Trophoblast cell (in vitro differentiated cells and primary cell): ENCODE measurements at regions not wholly inside any gene's neighbourhood (a gene's known extent, or its start where the extent isn't known, plus 50 kb on each side); places are given as distances from the start of the nearest gene placed in this dataset.

ENCODE experiments used
- DNase-seq, 2 donors: peaks; one replicate each; pipeline ENCODE4 v3.0.0-alpha.2; 2016
- H2AFZ ChIP-seq: 2 replicates; pipeline ENCODE4 v1.6.1; 2013; ENCODE audit warnings: low read length, moderate library complexity, mild to moderate bottlenecking; ENCODE audit not compliant: insufficient read depth, poor library complexity
- H2AK5ac ChIP-seq: 2 replicates; pipeline ENCODE4 v1.6.1; 2013; ENCODE audit warnings: mild to moderate bottlenecking, low read length
- H2BK120ac ChIP-seq: 2 replicates; pipeline ENCODE4 v1.6.1; 2013; ENCODE audit warnings: low read length, mild to moderate bottlenecking, moderate library complexity; ENCODE audit not compliant: insufficient read depth, poor library complexity
- H2BK12ac ChIP-seq: 2 replicates; pipeline ENCODE4 v1.6.1; 2013; ENCODE audit warnings: mild to moderate bottlenecking, low read length, moderate library complexity
- H2BK5ac ChIP-seq: 2 replicates; pipeline ENCODE4 v1.6.1; 2013; ENCODE audit warnings: low read length, low read depth, moderate library complexity, mild to moderate bottlenecking; ENCODE audit not compliant: poor library complexity
- H3K14ac ChIP-seq: 2 replicates; pipeline ENCODE4 v1.6.1; 2013; ENCODE audit warnings: mild to moderate bottlenecking, low read length
- H3K18ac ChIP-seq: 2 replicates; pipeline ENCODE4 v1.6.1; 2013; ENCODE audit warnings: mild to moderate bottlenecking, low read length
- H3K23ac ChIP-seq: 2 replicates; pipeline ENCODE4 v1.6.1; 2013; ENCODE audit warnings: low read length
- H3K27ac ChIP-seq: 2 replicates; pipeline ENCODE4 v1.5.1; 2013; ENCODE audit warnings: low read depth, mild to moderate bottlenecking, inconsistent platforms, low read length, moderate library complexity
- H3K27me3 ChIP-seq: 2 replicates; pipeline ENCODE4 v1.6.1; 2013; ENCODE audit warnings: inconsistent platforms, mild to moderate bottlenecking, low read length, moderate library complexity; ENCODE audit not compliant: insufficient read depth
- H3K36me3 ChIP-seq, 2 experiments: 1 replicate in 1 of 2; 2 replicates in 1 of 2; pipeline ENCODE4 v1.6.1; 2013; ENCODE audit warnings: low read length in 2 of 2, mild to moderate bottlenecking in 2 of 2, moderate library complexity in 1 of 2; ENCODE audit not compliant: insufficient read depth in 2 of 2, control insufficient read depth in 1 of 2
- H3K4ac ChIP-seq: 2 replicates; pipeline ENCODE4 v1.6.1; 2013; ENCODE audit warnings: low read depth, mild to moderate bottlenecking, low read length, moderate library complexity
- H3K4me1 ChIP-seq, 2 experiments: 1 replicate in 1 of 2; 2 replicates in 1 of 2; pipeline ENCODE4 v1.6.1; 2013; ENCODE audit warnings: low read length in 2 of 2, mild to moderate bottlenecking in 2 of 2, moderate library complexity in 1 of 2; ENCODE audit not compliant: insufficient read depth in 2 of 2, control insufficient read depth in 1 of 2
- H3K4me2 ChIP-seq: 2 replicates; pipeline ENCODE4 v1.6.1; 2013; ENCODE audit warnings: inconsistent platforms, mild to moderate bottlenecking, low read length, moderate library complexity
- H3K4me3 ChIP-seq: 2 replicates; pipeline ENCODE4 v1.5.1; 2013; ENCODE audit warnings: mild to moderate bottlenecking, low read depth, low read length, inconsistent platforms
- H3K79me1 ChIP-seq: one replicate; pipeline ENCODE4 v1.6.1; 2013; ENCODE audit warnings: low read length
- H3K79me2 ChIP-seq: 2 replicates; pipeline ENCODE4 v1.6.1; 2013; ENCODE audit warnings: low read length, mild to moderate bottlenecking; ENCODE audit not compliant: control insufficient read depth, insufficient read depth, poor library complexity
- H3K9ac ChIP-seq: 2 replicates; pipeline ENCODE4 v1.6.1; 2013; ENCODE audit warnings: mild to moderate bottlenecking, low read length
- H3K9me3 ChIP-seq: 2 replicates; pipeline ENCODE4 v1.6.1; 2013; ENCODE audit warnings: low read depth, mild to moderate bottlenecking, control low read depth, inconsistent platforms, low read length; ENCODE audit not compliant: insufficient read depth
- H4K12ac ChIP-seq: 2 replicates; pipeline ENCODE4 v1.6.1; 2013; ENCODE audit warnings: low read depth, mild to moderate bottlenecking, low read length, moderate library complexity
- H4K8ac ChIP-seq: 2 replicates; pipeline ENCODE4 v1.6.1; 2013; ENCODE audit warnings: low read depth, mild to moderate bottlenecking, low read length, moderate library complexity
- H4K91ac ChIP-seq: one replicate; pipeline ENCODE4 v1.6.1; 2013; ENCODE audit warnings: low read depth, mild to moderate bottlenecking, low read length, moderate library complexity
- WGBS: extraction: QIAGEN DNeasy Blood & Tissue Kit; methylation state at CpG from one replicate; pipeline ENCODE4 v1.1.7; 2013; ENCODE audit warnings: missing lambda C conversion rate; ENCODE audit not compliant: insufficient read length, insufficient coverage; ENCODE audit errors: extremely low coverage; 5-methylcytosine and 5-hydroxymethylcytosine counted together

DNA sequence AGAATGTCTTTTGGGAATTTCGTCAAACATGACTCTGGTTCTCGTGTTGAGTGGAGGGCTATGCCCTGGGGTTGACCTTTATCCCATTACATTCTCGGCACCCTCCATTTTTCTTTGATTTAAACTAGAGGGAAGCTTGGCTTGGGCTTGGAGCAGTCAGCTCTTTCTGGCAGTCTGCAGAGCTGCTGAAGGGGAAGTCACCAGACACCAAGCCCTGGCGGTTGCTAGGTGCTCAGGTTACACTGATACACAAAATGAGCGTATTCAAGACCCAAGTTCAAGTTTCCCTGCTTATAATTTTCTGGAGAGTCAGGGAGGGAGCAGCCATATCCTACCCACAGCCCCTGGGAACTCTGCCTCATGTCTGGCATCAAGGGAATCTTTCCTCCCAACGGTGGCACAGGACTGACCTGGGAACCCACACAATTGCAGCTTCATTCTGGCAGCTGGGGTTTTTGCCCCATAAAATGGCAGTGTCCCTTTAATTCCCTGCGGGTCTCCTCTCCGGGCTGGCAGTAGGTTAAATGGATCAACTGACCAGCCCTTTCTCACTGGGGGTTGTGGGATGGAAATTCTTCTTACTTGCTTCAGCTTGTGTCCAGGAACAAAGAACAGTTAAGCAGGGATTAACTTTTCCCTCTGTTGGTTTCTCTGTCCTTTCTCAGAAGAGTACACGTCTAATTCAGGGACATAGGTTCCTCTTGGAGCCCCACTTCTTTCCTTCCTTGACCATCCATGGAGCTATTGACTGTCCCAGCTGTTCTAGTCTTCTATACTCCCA, 110.0 kb upstream of the DLG1 start:
- Histone ChIP-seq H3K27me3 (no peaks in the 10 kb centered on the region), H3K79me1 (no peaks in the 10 kb centered on the region), H3K27ac (no peak overlapping the region), H3K23ac (no peak overlapping the region), H4K12ac (no peak overlapping the region), H3K4me1 (no peaks in the 10 kb centered on the region), H4K91ac (no peak overlapping the region), H3K4ac (no peak overlapping the region), H2BK12ac (no peak overlapping the region), H2BK5ac (no peak overlapping the region), H3K14ac (no peak overlapping the region), H3K18ac (no peak overlapping the region), H3K9ac (no peak overlapping the region), H3K79me2 (no peaks in the 10 kb centered on the region), H3K36me3 (no peaks in the 10 kb centered on the region), H4K8ac (no peak overlapping the region), H2BK120ac (no peak overlapping the region), H2AFZ (no peak overlapping the region), H3K9me3 (peaks cover 9% of the 10 kb centered on the region), H2AK5ac (no peak overlapping the region), H3K4me2 (no peak overlapping the region), H3K4me3 (no peak overlapping the region)
- DNase-seq = no peak
- WGBS = no CpG with 5 or more reads among the region's 9 CpGs

DNA sequence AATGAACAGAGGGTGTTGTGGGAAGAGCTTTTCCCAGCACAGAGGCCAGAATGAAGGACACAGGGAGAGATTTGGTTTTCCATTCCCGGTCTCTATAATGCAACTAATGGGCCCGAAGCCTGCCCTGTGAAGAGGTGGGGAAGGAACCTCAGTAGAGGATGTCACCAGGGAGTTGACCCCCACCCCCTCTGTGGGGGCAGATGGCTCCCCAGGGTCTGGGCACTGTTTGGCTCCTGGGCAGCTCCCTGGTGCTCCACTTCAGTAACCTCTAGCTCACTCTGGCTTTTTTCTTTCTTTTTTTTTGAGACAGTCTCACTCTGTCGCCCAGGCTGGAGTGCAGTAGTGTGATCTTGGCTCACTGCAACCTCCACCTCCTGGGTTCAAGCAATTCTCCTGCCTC, 109.1 kb upstream of the DLG1 start:
- H4K8ac ChIP-seq = no peak overlapping the region
- H2BK120ac ChIP-seq = no peak overlapping the region
- H3K9me3 ChIP-seq = peaks cover 9% of the 10 kb centered on the region
- no peak overlapping the region for H3K4me2 ChIP-seq
- no peaks in the 10 kb centered on the region for H3K79me2 ChIP-seq
- no peak overlapping the region for H3K4ac ChIP-seq
- no peaks in the 10 kb centered on the region for H3K79me1 ChIP-seq
- H3K27me3 ChIP-seq = no peaks in the 10 kb centered on the region
- no peaks in the 10 kb centered on the region for H3K4me1 ChIP-seq
- H2AFZ ChIP-seq = no peak overlapping the region
- no peak overlapping the region for H4K12ac ChIP-seq
- no peak overlapping the region for H4K91ac ChIP-seq
- no peak overlapping the region for H3K18ac ChIP-seq
- no peak overlapping the region for H3K27ac ChIP-seq
- no CpG with 5 or more reads among the region's 3 CpGs for WGBS
- no peak overlapping the region for H3K4me3 ChIP-seq
- no peak for DNase-seq
- no peaks in the 10 kb centered on the region for H3K36me3 ChIP-seq
- no peak overlapping the region for H2BK12ac ChIP-seq
- H3K14ac ChIP-seq = no peak overlapping the region
- H3K23ac ChIP-seq = no peak overlapping the region
- no peak overlapping the region for H3K9ac ChIP-seq
- H2BK5ac ChIP-seq = no peak overlapping the region
- H2AK5ac ChIP-seq = no peak overlapping the region

DNA sequence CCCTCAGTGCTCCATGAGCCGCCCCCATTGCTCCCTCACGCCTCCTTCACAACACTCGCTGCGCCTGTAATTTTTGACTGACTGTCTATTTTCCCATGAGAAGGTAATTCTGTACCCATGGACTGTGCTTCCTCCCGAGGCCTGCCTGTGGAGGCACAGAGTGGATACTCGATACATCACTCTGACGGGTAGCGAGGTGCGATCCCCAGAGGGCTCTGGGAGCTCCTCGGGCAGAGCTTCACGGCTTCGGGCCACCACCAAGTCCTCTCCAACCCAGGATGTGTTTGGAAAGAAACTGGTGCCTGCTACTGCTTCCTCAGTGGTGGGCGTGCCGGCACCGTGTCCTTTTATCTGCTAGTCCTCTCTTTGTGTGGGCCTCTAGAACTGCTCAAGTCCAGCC, 108.6 kb upstream of the DLG1 start:
- H4K8ac ChIP-seq = no peak overlapping the region
- H2BK12ac ChIP-seq = no peak overlapping the region
- no peak overlapping the region for H3K4me3 ChIP-seq
- H3K36me3 ChIP-seq = no peaks in the 10 kb centered on the region
- peaks cover 9% of the 10 kb centered on the region for H3K9me3 ChIP-seq
- no peak overlapping the region for H2BK120ac ChIP-seq
- H3K23ac ChIP-seq = no peak overlapping the region
- no peak overlapping the region for H3K27ac ChIP-seq
- no peaks in the 10 kb centered on the region for H3K79me1 ChIP-seq
- no peaks in the 10 kb centered on the region for H3K27me3 ChIP-seq
- DNase-seq = no peak
- no peaks in the 10 kb centered on the region for H3K4me1 ChIP-seq
- no peak overlapping the region for H4K91ac ChIP-seq
- H2AK5ac ChIP-seq = no peak overlapping the region
- WGBS = no CpG with 5 or more reads among the region's 15 CpGs
- H3K9ac ChIP-seq = no peak overlapping the region
- no peaks in the 10 kb centered on the region for H3K79me2 ChIP-seq
- H3K14ac ChIP-seq = no peak overlapping the region
- H4K12ac ChIP-seq = no peak overlapping the region
- H3K4ac ChIP-seq = no peak overlapping the region
- H3K4me2 ChIP-seq = no peak overlapping the region
- no peak overlapping the region for H2AFZ ChIP-seq
- H3K18ac ChIP-seq = no peak overlapping the region
- no peak overlapping the region for H2BK5ac ChIP-seq

DNA sequence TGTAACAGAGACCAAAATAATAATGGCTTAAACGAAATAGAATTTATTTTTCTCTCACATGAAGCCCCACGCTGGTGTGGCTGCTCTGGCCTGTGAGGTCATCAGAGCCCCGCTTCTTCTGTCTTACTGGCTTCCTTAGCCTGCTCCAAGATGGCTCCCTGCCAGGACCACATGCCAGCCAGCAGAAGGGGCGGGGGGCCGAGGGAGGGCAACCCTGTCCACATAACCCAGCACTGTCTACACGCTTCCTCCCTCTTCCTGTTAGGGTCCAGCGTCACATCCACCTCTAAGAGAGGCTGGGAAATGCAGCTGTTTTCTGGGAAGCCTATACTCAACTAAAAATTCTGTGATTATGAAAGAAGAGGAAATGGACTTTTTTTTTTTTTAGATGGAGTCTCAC, 107.9 kb upstream of the DLG1 start:
- Histone ChIP-seq H3K79me2 (no peaks in the 10 kb centered on the region), H3K79me1 (no peaks in the 10 kb centered on the region), H3K18ac (no peak overlapping the region), H4K91ac (no peak overlapping the region), H2BK120ac (no peak overlapping the region), H2BK12ac (no peak overlapping the region), H3K9ac (no peak overlapping the region), H3K4me2 (no peak overlapping the region), H2AK5ac (no peak overlapping the region), H2AFZ (no peak overlapping the region), H3K14ac (no peak overlapping the region), H3K27ac (no peak overlapping the region), H3K23ac (no peak overlapping the region), H3K4me1 (no peaks in the 10 kb centered on the region), H3K9me3 (peaks cover 9% of the 10 kb centered on the region), H3K4me3 (no peak overlapping the region), H3K27me3 (no peaks in the 10 kb centered on the region), H3K36me3 (no peaks in the 10 kb centered on the region), H2BK5ac (no peak overlapping the region), H4K8ac (no peak overlapping the region), H3K4ac (no peak overlapping the region), H4K12ac (no peak overlapping the region)
- no peak for DNase-seq
- WGBS = no CpG with 5 or more reads among the region's 7 CpGs
